CD14-positive monocyte (primary cell): ENCODE measurements at regions not wholly inside any gene's neighbourhood (a gene's known extent, or its start where the extent isn't known, plus 50 kb on each side); places are given as distances from the start of the nearest gene placed in this dataset.

Experiments used
- DNase-seq, 3 donors: peaks; one replicate each; pipeline ENCODE4 v3.0.0-alpha.2; 2011 to 2022
- H2AFZ ChIP-seq: 2 replicates; pipeline ENCODE4 v1.6.0; 2012; ENCODE audit warnings: mild to moderate bottlenecking, low read depth, low read length, inconsistent platforms; ENCODE audit not compliant: insufficient read depth, poor library complexity, severe bottlenecking
- H3K27ac ChIP-seq, 2 donors: 1 replicate in 1 of 2; 2 replicates in 1 of 2; pipeline ENCODE4 v1.5.1; 2012 to 2013; ENCODE audit warnings: low read length in 2 of 2, control low read depth in 1 of 2, inconsistent platforms in 1 of 2, low read depth in 1 of 2, mild to moderate bottlenecking in 1 of 2
- H3K27me3 ChIP-seq, 2 donors: one replicate each; pipeline versions ENCODE4 v1.6.0 to v1.6.1; 2011 to 2013; ENCODE audit warnings: low read length in 2 of 2; ENCODE audit not compliant: control insufficient read depth in 2 of 2, insufficient read depth in 2 of 2
- H3K36me3 ChIP-seq, 2 donors: replicated peaks in 1 of 2; 1 replicate in 1 of 2; 2 replicates in 1 of 2; pipeline versions ENCODE4 v1.5.1 to v1.6.1; 2012 to 2013; ENCODE audit warnings: low read length in 2 of 2, control low read depth in 1 of 2, inconsistent platforms in 1 of 2, mild to moderate bottlenecking in 1 of 2; ENCODE audit not compliant: insufficient read depth in 2 of 2, control insufficient read depth in 1 of 2
- H3K4me1 ChIP-seq, 2 donors: 1 replicate in 1 of 2; 2 replicates in 1 of 2; pipeline versions ENCODE4 v1.5.1 to v1.6.1; 2012 to 2013; ENCODE audit warnings: low read length in 2 of 2, control low read depth in 1 of 2, inconsistent platforms in 1 of 2, mild to moderate bottlenecking in 1 of 2, moderate library complexity in 1 of 2; ENCODE audit not compliant: insufficient read depth in 2 of 2, control insufficient read depth in 1 of 2
- H3K4me2 ChIP-seq: replicated peaks from 2 replicates; pipeline ENCODE3; 2012; ENCODE audit warnings: low read length, moderate library complexity, mild to moderate bottlenecking; ENCODE audit not compliant: poor library complexity, severe bottlenecking; ENCODE audit errors: extremely low read depth
- H3K4me3 ChIP-seq, 3 experiments: fragments of 200-600 bp in 1 of 3; sonication (generic) in 1 of 3; replicated peaks in 1 of 3; 1 replicate in 2 of 3; 2 replicates in 1 of 3; pipeline ENCODE4 v1.5.1; 2011 to 2013; ENCODE audit warnings: low read length in 3 of 3, mild to moderate bottlenecking in 3 of 3, control low read depth in 2 of 3, low read depth in 2 of 3, inconsistent platforms in 1 of 3, moderate library complexity in 1 of 3
- H3K79me2 ChIP-seq: 2 replicates; pipeline ENCODE4 v1.6.0; 2012; ENCODE audit warnings: mild to moderate bottlenecking, control low read depth, inconsistent platforms, low read length, moderate library complexity; ENCODE audit not compliant: insufficient read depth
- H3K9ac ChIP-seq: 2 replicates; pipeline ENCODE4 v1.6.0; 2017; ENCODE audit warnings: low read length, mild to moderate bottlenecking; ENCODE audit not compliant: insufficient read depth, poor library complexity, severe bottlenecking
- H3K9me3 ChIP-seq, 2 donors: replicated peaks in 1 of 2; 1 replicate in 1 of 2; 2 replicates in 1 of 2; pipeline versions ENCODE4 v1.5.1 to v1.6.1; 2012 to 2013; ENCODE audit warnings: low read length in 2 of 2, control low read depth in 1 of 2; ENCODE audit not compliant: control insufficient read depth in 1 of 2, insufficient read depth in 1 of 2
- H4K20me1 ChIP-seq: 2 replicates; pipeline ENCODE4 v1.6.0; 2012; ENCODE audit warnings: mild to moderate bottlenecking, low read length, control low read depth, moderate library complexity; ENCODE audit not compliant: insufficient read depth
- H3K27ac Mint-ChIP-seq, 7 donors: one replicate each; pipeline ENCODE4 v1.8.0; 2020; ENCODE audit warnings: mild to moderate bottlenecking in 7 of 7, mixed read lengths in 7 of 7, moderate library complexity in 6 of 7, inconsistent platforms in 2 of 7
- H3K27me3 Mint-ChIP-seq, 3 donors: one replicate each; pipeline ENCODE4 v1.8.0; 2021 to 2022; ENCODE audit warnings: low read depth in 3 of 3, mild to moderate bottlenecking in 3 of 3, mixed read lengths in 3 of 3, moderate library complexity in 3 of 3, inconsistent platforms in 1 of 3
- H3K36me3 Mint-ChIP-seq, 2 donors: one replicate each; pipeline ENCODE4 v1.8.0; 2020; ENCODE audit warnings: mixed read lengths in 2 of 2, inconsistent platforms in 1 of 2, mild to moderate bottlenecking in 1 of 2
- H3K4me1 Mint-ChIP-seq: one replicate; pipeline ENCODE4 v1.8.0; 2020; ENCODE audit warnings: mild to moderate bottlenecking, mixed read lengths
- H3K4me3 Mint-ChIP-seq, 2 donors: one replicate each; pipeline ENCODE4 v1.8.0; 2020; ENCODE audit warnings: mild to moderate bottlenecking in 2 of 2, mixed read lengths in 2 of 2, moderate library complexity in 1 of 2
- H3K9me3 Mint-ChIP-seq, 7 donors: one replicate each; pipeline ENCODE4 v1.8.0; 2020 to 2022; ENCODE audit warnings: mixed read lengths in 7 of 7, mild to moderate bottlenecking in 6 of 7, moderate library complexity in 6 of 7, inconsistent platforms in 2 of 7
- WGBS: methylation state at CpG from one replicate; pipeline ENCODE4 v1.1.5; 2013; ENCODE audit warnings: missing lambda C conversion rate; ENCODE audit not compliant: insufficient coverage; 5-methylcytosine and 5-hydroxymethylcytosine counted together
- intact Hi-C, 2 donors: fragments of 100-400 bp; cut with micrococcal nuclease; formaldehyde crosslinking; loops; one replicate each; pipeline versions ENCODE4 v1.15.0 to v1.15.1; 2023
- TF ChIP-seq, protein P1 (sequence below): fragments of 200-600 bp; IDR thresholded peaks from one replicate; pipeline ENCODE4 v1.8.0; 2022; ENCODE audit warnings: antibody characterized with exemption, mild to moderate bottlenecking

DNA sequence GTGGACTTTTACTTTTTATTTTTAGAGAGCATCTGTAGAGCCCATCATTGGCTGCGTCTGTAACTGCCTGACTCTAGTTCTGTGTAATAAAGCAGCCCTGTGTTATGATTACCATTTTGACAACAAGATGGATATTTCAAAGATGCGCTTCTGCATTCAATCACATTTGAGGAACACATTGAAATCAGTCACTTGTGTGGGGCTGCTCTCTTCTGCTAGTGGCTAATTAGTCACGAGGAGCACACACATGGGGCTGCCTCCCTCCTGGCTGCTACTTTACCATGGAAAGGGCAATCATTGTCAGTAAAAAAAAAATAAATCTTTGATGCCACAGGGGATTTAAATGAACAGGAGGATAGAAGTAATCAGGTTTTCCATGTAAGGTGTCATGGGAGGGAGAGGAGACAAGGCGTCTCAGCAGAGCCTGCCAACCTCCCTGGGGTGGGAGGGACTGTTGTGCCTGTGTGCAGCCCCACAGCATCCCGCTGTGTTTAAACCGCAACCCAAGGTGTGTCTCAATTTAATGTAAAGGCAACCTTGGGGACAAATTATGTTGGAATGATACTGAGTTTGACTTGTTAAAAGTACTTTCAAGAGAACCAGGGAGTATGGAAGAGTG lies 205.2 kb upstream of the COBL start:
- Histone ChIP-seq H3K9me3 (peaks cover 3 to 17% of the 10 kb centered on the region in 2 donors), H3K79me2 (no peaks in the 10 kb centered on the region), H3K4me3 (no peak overlapping the region), H3K36me3 (no peaks in the 10 kb centered on the region), H3K27ac (no peak overlapping the region), H2AFZ (no peak overlapping the region), H3K4me1 (no peaks in the 10 kb centered on the region), H4K20me1 (no peaks in the 10 kb centered on the region), H3K9ac (no peak overlapping the region), H3K27me3 (no peaks in the 10 kb centered on the region), H3K4me2 (no peak overlapping the region)
- Mint-ChIP-seq H3K36me3 (no peaks in the 10 kb centered on the region), H3K27me3 (no peaks in the 10 kb centered on the region), H3K4me1 (no peaks in the 10 kb centered on the region), H3K27ac (no peak overlapping the region), H3K9me3 (peaks cover 0 to 17% (median 7%) of the 10 kb centered on the region in 7 donors), H3K4me3 (no peak overlapping the region)
- intact Hi-C loops: no loop called here
- no peak for DNase-seq
- WGBS: 93% methylated on average over 4 of the region's 6 CpGs
- TF ChIP-seq, protein P1, sequence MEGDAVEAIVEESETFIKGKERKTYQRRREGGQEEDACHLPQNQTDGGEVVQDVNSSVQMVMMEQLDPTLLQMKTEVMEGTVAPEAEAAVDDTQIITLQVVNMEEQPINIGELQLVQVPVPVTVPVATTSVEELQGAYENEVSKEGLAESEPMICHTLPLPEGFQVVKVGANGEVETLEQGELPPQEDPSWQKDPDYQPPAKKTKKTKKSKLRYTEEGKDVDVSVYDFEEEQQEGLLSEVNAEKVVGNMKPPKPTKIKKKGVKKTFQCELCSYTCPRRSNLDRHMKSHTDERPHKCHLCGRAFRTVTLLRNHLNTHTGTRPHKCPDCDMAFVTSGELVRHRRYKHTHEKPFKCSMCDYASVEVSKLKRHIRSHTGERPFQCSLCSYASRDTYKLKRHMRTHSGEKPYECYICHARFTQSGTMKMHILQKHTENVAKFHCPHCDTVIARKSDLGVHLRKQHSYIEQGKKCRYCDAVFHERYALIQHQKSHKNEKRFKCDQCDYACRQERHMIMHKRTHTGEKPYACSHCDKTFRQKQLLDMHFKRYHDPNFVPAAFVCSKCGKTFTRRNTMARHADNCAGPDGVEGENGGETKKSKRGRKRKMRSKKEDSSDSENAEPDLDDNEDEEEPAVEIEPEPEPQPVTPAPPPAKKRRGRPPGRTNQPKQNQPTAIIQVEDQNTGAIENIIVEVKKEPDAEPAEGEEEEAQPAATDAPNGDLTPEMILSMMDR: no peak

DNA sequence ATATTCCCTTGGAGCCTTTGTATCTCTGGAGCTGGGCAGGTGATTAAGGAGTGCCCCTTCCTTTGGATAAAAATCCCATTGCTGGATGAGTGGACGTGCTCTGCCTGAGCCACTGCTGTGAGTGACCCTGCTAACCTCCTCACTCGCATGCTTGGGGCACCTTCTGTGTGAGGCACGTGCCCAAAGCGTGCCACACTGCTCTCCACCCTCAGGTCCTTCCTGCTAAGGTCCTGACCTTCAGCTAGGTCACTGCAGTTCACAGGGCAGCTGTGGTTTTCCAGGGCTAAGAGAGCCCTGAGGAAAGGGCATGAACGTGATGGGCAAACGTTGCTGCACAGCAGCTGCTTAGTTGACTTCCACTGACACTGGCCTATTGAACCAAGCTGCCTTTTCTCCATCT lies 204.4 kb upstream of the COBL start:
- no peak overlapping the region for H3K9ac ChIP-seq
- no peaks in the 10 kb centered on the region for H3K79me2 ChIP-seq
- Mint-ChIP-seq H3K27ac (no peak overlapping the region), H3K4me1 (no peaks in the 10 kb centered on the region), H3K36me3 (no peaks in the 10 kb centered on the region), H3K9me3 (peaks cover 0 to 19% (median 7%) of the 10 kb centered on the region in 7 donors), H3K27me3 (no peaks in the 10 kb centered on the region), H3K4me3 (no peak overlapping the region)
- H2AFZ ChIP-seq: no peak overlapping the region
- H3K9me3 ChIP-seq: peaks cover 3 to 17% of the 10 kb centered on the region in 2 donors
- TF ChIP-seq, protein P1: no peak
- no peak for DNase-seq
- no peaks in the 10 kb centered on the region for H4K20me1 ChIP-seq
- no peak overlapping the region for H3K4me3 ChIP-seq
- intact Hi-C loops: no loop called here
- H3K36me3 ChIP-seq: no peaks in the 10 kb centered on the region
- no peak overlapping the region for H3K4me2 ChIP-seq
- H3K27me3 ChIP-seq: no peaks in the 10 kb centered on the region
- H3K27ac ChIP-seq: no peak overlapping the region
- no peaks in the 10 kb centered on the region for H3K4me1 ChIP-seq
- WGBS: 87% methylated on average over 4 of the region's 6 CpGs
